ENCODE measurements at regions not wholly inside any gene's neighbourhood (a gene's known extent, or its start where the extent isn't known, plus 50 kb on each side); places are given as distances from the start of the nearest gene placed in this dataset.

- in situ Hi-C loops (cut with MboI) (no loop called here), intact Hi-C loops (cut with micrococcal nuclease; ENCODE audit: unreplicated experiment) (no loop called here)
- no peaks in the 10 kb centered on the region for H3K9me3 ChIP-seq (replicated peaks; ENCODE audit: control insufficient read depth, insufficient read depth, low read length)
- FAIRE-seq (no peak), ATAC-seq (no peak), DNase-seq (ENCODE audit: low read depth, low spot score) (no peak)
- H3K27ac ChIP-seq (ENCODE audit: control insufficient read depth, insufficient read depth), result no peak overlapping the region
- H3K4me3 ChIP-seq, result no peak overlapping the region
- 5% methylated on average over 5 of the region's 5 CpGs for WGBS (ENCODE audit: insufficient coverage, insufficient replicate concordance, low lambda C conversion rate, missing lambda C conversion rate)
- H3K79me2 ChIP-seq (ENCODE audit: control insufficient read depth, insufficient read depth, low read length), result no peaks in the 10 kb centered on the region
- no peaks in the 10 kb centered on the region for H4K20me1 ChIP-seq (ENCODE audit: control insufficient read depth, insufficient read depth)
- no TSS peak for BruUV-seq (replicated peaks)
- TF ChIP-seq ZBTB33 (IDR thresholded peaks at IDR 0.05) (no peak), TCF7 (IDR thresholded peaks at IDR 0.05; ENCODE audit: borderline replicate concordance) (no peak), SUZ12 (IDR thresholded peaks at IDR 0.05; ENCODE audit: unreplicated experiment) (no peak), SIN3A (IDR thresholded peaks at IDR 0.05; ENCODE audit: low read depth, low read length) (no peak), ZNF274 (IDR thresholded peaks at IDR 0.05; ENCODE audit: insufficient read depth, insufficient read length) (no peak), NFYA (IDR thresholded peaks at IDR 0.05; ENCODE audit: borderline replicate concordance, low read depth, low read length) (no peak), RELB (IDR thresholded peaks at IDR 0.05; ENCODE audit: low read depth) (no peak), IRF3 (IDR thresholded peaks at IDR 0.05) (no peak)
- no peaks in the 10 kb centered on the region for H3K27me3 ChIP-seq (replicated peaks in 1 of 2; ENCODE audit: control insufficient read depth in 2 of 2, insufficient read depth in 2 of 2, low read length in 1 of 2)
- ChIA-PET CTCF (interaction anchor here (1.6 kb wide), 1 partner anchor 10 kb away, joined by 4 read pairs; no protein-coding TSS in a partner anchor), RAD21 (ENCODE audit: unreplicated experiment) (no interaction called here), SMC1A (ENCODE audit: uncharacterized antibody, unreplicated experiment) (interaction anchor here (0.6 kb wide), 1 partner anchor 46 kb away, joined by 3 read pairs; no protein-coding TSS in a partner anchor), POLR2A (interaction anchor here (1.2 kb wide), 1 partner anchor 192 kb away, joined by 3 read pairs; no protein-coding TSS in a partner anchor)
- no peak overlapping the region for H2AFZ ChIP-seq (ENCODE audit: control insufficient read depth, low read depth, low read length)
- no peaks in the 10 kb centered on the region for H3K4me1 ChIP-seq (ENCODE audit: control insufficient read depth, insufficient read depth, low read length)
- no peak overlapping the region for H3K9ac ChIP-seq (ENCODE audit: control insufficient read depth, insufficient read depth, low read length)
- H3K36me3 ChIP-seq (ENCODE audit: control insufficient read depth in 2 of 2, insufficient read depth in 2 of 2, low read length in 1 of 2), result no peaks in the 10 kb centered on the region
- no peak overlapping the region for H3K4me2 ChIP-seq (ENCODE audit: control insufficient read depth, insufficient read depth)
These were observed 930.3 kb downstream of the STIM2 start for GRCh38 chr4:27790911-27791310.

Measured in GM12878 (cell line).